Activated CD8-positive, alpha-beta memory T cell treated with anti-CD3 and anti-CD28 coated beads, Interleukin-2, amount 50 U/mL, for 1 hour (primary cell): ENCODE measurements at regions not wholly inside any gene's neighbourhood (a gene's known extent, or its start where the extent isn't known, plus 50 kb on each side); places are given as distances from the start of the nearest gene placed in this dataset.
"Not testable (repeated sequence)": the region's sequence is repeated elsewhere in the genome, so short reads cannot be mapped to it uniquely, and the experiment has no call there.

Experiments used
- DNase-seq: peaks from one replicate; pipeline ENCODE4 v3.0.0-alpha.2; 2020; ENCODE audit errors: extremely low read depth

GRCh38 chr6:164396071-164397047 is 913.0 kb downstream of the C6orf118 start:
- DNase-seq, result no peak

DNA sequence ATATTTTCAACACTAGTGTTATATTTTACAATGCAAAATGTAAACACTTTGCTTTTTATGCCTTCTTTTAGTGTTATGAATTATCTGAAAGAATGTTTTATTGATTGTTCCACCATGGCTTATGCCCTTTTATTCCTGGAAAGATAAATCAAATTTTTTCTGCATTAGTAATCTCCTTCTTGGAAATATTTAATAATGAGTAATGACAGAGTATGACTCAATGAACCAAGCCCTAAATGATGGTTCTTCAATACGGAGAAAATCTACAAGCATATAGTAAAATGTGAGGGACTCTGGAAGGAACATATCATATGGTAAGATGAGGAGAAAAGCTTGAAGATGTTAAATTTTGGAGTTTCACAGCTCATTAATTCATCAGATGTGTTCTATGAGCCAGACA is 929.6 kb downstream of the C6orf118 start:
- no peak for DNase-seq

- DNase-seq, result no peak
These were observed 931.1 kb downstream of the C6orf118 start for GRCh38 chr6:164378330-164378729.

DNA sequence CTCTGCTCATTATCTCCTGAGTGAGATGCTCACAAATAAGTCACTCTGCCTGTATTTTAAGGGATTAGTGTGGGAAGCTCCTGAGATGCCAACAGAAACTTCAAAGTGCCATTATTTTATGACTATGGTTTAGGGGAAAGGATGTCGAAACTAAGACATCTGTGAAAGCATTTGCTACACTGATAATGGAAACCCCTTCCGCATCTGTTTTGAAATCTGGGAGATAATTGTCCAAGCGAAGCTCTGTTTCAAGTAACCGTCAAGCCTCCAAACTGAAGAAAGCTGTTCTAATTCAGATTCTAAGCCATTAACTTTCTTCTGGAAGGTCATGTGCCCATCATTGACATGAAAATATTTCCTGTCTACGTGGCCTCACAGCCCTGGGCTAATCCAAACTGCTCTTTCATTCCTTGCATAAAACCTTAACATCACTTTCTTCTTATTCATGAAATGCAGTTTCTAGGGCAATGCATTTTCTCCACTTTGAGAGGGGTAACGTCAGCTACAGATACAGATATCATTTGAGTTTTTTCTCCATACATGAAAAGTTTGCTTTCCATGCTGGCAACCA is 932.0 kb downstream of the C6orf118 start:
- DNase-seq, result no peak

GRCh38 chr6:164370773-164371172 is 938.6 kb downstream of the C6orf118 start:
- no peak for DNase-seq

DNA sequence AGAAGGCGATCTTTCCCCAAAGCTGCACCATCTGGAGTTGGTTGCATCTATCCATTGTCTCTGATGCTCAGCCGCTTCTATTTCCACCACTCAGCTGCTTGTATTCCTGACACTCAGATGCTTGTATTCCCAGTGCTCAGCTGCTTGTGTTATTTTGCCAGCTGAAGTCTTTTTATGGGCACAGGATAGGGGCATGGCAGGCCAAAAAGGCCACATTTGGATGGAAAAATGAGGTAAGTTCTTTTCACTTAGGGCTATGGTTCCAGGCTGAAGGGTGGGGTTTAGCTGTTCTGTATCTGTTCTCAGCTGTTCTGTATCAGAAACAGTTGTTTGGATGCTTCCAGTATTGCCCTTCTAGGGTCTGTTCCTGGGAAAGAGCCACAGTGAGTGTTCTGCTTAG is 944.9 kb downstream of the QKI start:
- no peak for DNase-seq

DNA sequence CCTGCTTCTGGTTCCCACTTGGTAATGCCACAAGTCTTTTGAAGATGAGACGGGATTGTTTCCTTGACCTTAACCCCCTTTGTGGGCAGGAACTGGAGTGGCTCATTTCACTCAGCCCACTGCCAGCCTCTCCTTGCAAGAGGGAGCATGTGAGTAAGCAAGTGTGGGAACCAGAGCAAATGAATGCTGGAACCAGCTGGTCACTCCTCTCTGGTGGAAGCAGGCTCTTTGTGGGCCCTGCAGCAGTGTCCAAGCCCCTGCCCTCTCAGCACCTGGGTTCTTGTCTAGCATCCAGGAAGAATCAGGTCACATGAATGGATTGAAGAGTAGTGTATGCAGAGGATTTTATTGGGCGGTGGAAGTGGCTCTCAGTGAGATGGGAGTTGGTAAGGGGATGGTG is 944.5 kb downstream of the QKI start:
- no peak for DNase-seq

DNA sequence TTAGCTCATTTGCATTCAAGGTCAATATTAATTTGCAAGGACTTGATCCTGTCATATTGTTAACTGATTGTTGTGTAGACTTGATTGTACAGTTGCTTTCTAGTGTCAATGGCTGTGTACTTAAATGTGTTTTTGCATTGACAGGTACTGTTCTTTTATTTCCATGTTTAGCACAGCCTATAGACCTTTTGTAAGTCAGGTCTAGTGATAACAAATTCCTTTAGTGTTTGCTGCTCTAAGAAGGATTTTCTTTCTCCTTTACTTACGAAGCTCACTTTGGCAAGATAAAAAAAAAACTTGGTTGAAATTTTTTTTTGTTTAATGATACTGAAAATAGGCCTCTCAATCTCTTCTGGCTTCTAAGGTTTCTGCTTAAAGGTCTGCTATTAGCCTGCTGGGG is 942.3 kb downstream of the QKI start:
- no peak for DNase-seq

DNA sequence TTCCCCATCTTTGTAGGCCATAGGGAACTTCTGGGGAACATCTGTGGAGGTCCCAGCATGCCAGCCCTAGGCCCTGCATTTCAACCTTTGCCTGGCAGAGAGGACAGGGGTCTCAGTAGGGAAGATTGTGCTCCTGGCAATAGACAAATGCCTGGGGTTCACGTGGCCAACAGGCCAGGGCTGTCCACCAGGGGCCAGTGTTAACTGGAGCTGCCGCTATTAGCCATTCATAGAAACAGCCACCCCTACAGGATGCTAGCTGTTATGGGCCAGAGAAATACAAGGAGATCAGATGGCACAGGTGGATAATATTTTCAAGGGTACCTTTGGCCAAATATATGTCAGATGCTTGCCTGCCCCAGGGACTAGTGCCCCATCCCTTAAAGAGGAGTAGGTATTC is 932.9 kb downstream of the QKI start:
- DNase-seq, result no peak

DNA sequence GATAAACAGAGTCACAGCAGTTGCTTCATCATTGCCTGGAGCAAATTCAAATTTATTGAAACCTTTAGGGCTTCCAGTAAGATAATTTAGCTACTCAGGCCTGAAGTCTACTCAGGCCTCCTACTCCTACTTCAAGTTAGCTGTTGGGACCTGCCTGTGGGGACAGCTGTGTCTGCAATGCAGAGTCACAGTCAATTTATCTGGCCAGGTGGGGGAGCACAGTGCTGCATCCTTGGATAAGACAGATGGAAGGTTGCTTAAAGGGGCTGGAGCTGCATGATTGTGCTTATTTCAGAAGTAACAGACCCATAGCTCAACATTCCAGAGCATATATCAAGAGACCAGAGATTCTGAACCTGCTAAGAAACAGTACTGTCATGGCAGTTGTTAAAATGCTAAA is 932.1 kb downstream of the QKI start:
- no peak for DNase-seq

DNA sequence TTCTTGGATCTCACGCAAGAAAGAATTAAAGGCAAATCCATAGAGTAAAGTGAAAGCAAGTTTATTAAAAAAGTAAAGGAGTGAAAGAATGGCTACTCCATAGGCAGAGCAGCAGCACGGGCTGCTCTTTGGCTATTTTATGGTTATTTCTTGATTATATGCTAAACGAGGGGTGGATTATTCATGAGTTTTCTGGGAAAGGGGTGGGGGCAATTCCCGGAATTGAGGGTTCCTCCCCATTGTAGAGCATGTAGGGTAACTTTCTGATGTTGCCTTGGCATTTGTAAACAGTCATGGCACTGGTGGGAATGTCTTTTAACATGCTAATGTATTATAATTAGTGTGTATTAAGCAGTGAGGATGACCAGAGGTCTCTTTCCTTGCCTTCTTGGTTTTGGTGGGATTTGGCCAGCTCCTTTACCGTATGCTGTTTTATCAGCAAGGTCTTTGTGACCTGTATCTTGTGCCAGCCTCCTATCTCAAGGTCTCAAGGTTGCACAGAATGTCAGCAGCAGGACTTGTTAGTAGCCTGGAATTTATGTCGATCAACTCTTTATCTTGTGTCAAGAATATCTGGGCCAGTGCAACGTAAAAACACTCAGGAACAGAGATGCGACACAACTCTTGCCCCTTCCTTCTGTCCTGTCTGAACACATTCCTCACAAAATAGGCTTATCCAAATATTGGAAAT is 931.4 kb downstream of the QKI start:
- DNase-seq, result no peak

GRCh38 chr6:164345327-164345726 is 930.8 kb downstream of the QKI start:
- DNase-seq, result no peak

GRCh38 chr6:164344801-164345291 is 930.3 kb downstream of the QKI start:
- DNase-seq, result no peak

DNA sequence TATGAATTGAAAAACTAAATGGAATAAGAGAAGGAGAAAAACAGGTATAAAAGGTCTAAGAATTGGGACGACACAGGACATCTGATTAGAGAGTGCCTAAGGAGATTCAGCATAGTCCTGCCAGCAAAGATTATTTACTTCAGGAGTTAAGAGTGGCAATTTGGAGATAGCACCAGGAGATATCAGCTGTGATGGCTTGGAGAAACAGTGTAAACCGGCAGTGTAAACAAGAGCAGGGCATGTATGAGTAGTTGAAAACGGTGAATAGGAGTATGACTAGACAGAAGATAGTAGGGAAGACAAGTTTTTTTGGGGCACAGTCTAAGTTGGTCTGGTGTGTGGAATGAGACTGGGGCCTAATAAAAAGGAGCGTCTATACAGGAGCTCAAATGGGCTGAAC is 924.9 kb downstream of the QKI start:
- DNase-seq, result not testable (repeated sequence)

GRCh38 chr6:164337925-164338397 is 923.4 kb downstream of the QKI start:
- no peak for DNase-seq

DNA sequence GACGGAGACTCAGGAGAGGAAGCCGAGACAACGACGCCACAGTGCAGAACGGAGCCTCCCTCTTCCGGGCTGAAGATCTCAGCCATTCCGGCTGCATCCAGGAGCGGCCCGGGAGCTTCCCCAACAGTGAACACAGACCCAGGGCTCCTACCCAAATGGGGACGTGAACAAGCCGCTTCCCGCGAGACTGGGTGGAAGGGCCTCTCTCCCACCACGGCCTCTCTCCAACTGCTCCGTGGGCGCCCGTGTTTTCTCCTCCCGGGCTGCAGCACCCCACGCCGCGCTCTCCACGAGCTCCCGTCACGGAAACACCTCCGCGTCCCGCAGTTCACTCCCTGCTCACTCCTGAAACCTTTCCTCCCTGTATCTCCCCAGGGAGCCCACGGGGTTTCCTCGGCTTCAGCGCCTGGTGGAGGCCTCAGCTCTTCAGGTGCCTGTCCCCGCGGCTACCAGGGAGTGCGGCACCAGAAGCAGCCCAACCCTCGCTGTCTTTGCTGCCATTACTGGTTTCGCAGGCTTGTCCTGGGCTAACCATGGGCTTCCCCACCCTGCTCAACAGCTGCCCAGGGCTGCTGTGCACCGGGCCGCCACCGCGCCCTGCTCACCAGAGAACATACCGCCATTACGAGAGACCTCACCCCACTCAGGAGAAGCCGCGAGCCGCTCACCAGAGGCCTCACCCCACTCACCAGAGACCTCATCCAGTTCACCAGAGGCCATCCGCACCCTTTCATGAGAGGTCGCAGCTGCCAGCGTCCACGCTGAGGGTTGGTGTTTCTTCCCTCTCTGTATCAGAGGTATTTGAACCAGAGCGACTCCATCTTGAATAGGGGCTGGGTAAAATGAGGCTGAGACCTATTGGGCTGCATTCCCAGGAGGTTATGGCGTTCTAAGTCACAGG is 922.8 kb downstream of the QKI start:
- no peak for DNase-seq

DNA sequence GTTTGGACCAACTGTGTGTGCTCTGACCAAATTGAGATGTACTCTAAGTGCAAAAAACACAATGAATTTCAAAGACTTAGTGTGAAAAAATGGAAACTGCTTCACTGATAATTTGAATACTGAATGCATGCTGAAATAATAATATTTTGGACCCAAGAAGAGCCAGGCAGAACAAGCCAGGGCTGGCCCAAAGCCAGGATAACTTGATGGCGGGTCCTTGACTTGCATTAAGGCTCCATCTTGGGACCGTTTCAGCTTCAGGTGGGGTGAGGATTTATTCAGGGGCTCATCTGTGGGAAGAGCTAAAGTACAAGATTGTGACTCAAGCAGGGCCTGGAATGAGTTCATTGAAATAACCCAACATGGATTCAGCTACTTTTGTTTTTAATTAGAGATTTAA is 921.9 kb downstream of the QKI start:
- DNase-seq, result no peak

DNA sequence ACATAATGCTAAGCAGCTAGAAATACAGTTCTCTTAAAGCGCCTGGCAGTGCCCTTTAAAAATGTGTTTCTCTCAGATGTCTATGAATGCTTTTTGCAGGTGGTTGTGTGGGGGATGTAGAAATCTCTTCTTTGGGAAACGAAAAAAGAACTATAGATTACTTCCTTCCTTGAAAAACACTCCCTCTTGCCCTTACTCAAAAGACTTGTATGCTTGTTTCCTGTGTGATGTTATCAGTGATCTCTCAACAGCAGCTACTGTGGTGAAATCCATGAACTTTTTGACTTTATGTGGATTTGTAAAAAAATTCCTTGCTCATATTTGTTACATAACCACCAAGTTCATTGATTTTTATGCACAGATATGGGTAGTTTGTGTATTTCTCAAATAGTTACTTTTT is 916.5 kb downstream of the QKI start:
- no peak for DNase-seq

GRCh38 chr6:164325168-164325567 is 910.6 kb downstream of the QKI start:
- no peak for DNase-seq

GRCh38 chr6:164322533-164322932 is 908.0 kb downstream of the QKI start:
- DNase-seq, result no peak

- DNase-seq, result no peak
These were observed 906.8 kb downstream of the QKI start for GRCh38 chr6:164321297-164321696.
